C4-2B (cell line): ENCODE measurements at regions not wholly inside any gene's neighbourhood (a gene's known extent, or its start where the extent isn't known, plus 50 kb on each side); places are given as distances from the start of the nearest gene placed in this dataset.
"Not testable (repeated sequence)": the region's sequence is repeated elsewhere in the genome, so short reads cannot be mapped to it uniquely, and the experiment has no call there.

Source experiments
- H3K27ac ChIP-seq: fragments of 450-650 bp; 2 replicates; pipeline ENCODE4 v1.5.1; 2017
- TF ChIP-seq, protein P1 (sequence below): fragments of 450-650 bp; conservative IDR thresholded peaks from 2 replicates; pipeline ENCODE4 v1.5.1; 2017; ENCODE audit warnings: mild to moderate bottlenecking

DNA sequence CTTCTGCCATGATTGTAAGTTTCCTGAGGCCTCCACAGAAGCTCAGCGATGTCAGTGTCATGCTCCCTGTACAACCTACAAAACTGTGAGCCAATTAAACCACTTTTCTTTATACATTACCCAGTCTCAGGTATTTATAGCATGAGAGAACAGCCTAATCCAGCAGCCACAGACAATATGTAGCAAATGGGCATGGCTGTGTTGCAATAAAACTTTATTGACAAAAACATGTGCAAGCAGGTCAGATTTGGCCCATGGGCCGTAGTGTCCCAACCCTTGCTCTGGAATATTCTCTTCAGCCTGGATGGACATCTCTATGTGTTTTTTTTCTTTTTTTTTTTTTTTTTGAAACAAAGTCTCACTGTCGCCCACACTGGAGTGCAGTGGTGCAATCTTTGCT is 60.9 kb upstream of the EEF2KMT start:
- no peak overlapping the region for H3K27ac ChIP-seq
- TF ChIP-seq, protein P1, sequence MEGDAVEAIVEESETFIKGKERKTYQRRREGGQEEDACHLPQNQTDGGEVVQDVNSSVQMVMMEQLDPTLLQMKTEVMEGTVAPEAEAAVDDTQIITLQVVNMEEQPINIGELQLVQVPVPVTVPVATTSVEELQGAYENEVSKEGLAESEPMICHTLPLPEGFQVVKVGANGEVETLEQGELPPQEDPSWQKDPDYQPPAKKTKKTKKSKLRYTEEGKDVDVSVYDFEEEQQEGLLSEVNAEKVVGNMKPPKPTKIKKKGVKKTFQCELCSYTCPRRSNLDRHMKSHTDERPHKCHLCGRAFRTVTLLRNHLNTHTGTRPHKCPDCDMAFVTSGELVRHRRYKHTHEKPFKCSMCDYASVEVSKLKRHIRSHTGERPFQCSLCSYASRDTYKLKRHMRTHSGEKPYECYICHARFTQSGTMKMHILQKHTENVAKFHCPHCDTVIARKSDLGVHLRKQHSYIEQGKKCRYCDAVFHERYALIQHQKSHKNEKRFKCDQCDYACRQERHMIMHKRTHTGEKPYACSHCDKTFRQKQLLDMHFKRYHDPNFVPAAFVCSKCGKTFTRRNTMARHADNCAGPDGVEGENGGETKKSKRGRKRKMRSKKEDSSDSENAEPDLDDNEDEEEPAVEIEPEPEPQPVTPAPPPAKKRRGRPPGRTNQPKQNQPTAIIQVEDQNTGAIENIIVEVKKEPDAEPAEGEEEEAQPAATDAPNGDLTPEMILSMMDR: no peak

DNA sequence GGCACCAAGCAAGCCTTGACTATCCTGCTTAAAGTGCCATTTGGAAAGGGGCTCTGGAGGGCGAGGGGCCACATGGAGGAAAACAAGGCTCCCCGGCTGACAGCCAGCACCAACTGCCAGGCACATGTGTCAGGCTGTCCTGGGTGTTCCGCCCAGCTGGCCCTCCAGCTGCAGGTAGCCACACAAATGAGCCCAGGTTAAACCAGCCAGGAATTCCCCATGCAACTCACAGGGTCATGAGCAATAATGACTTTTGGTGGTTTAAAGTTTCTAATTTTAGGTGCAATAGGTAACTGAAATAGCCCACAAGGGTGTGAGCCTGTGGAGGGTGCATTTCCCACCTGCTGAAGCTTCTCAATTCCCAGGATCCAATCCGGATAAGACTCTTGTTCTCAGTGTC is 58.9 kb upstream of the EEF2KMT start:
- H3K27ac ChIP-seq: not testable (repeated sequence)

DNA sequence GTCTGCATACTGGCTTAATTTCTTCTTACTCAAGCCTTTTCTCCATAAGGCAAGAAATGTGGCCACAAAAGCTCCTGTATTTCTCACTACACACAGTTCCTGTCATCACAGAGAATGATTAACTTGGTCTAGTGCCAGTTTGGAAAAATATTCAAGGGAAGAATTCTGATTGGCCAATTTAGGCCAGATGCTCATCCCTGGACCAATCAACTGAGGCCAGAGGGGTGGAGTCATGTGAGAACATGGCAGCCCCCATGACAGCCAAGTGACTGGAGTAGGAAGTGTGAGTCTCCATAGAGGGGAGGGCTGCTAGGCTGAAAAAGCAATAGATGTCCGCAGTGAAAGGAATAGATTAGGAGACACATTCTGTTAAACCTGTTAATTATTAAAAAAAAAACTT is 56.4 kb upstream of the EEF2KMT start:
- not testable (repeated sequence) for H3K27ac ChIP-seq

DNA sequence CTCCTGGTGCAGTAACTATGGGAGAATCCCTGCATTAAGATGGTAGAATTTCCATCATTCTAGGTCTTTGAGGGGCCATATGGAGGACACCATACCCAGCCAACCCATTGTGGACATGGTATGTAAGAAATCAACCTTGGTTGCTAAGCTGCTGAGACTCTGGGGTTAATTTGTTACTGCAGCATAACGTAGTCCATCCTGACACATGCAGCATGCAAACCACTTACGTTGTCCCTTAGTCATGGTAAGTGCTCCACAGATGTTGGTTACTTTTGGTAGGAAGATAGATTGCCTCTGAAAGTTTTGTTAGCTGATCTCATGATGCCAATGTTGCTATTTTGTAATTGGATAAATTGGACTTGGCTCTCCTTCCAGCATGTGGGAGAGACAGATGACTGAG is 53.8 kb upstream of the EEF2KMT start:
- H3K27ac ChIP-seq: not testable (repeated sequence)
